Mesenchymal stem cell (in vitro differentiated cells and primary cell): ENCODE measurements at regions not wholly inside any gene's neighbourhood (a gene's known extent, or its start where the extent isn't known, plus 50 kb on each side); places are given as distances from the start of the nearest gene placed in this dataset.

Experiments
- DNase-seq: peaks from one replicate; pipeline ENCODE4 v3.0.0-alpha.2; 2013
- H2AFZ ChIP-seq: one replicate; pipeline ENCODE4 v1.6.1; 2013; ENCODE audit warnings: low read depth, mild to moderate bottlenecking, control low read depth, inconsistent platforms, low read length, moderate library complexity
- H2AK5ac ChIP-seq: 2 replicates; pipeline ENCODE4 v1.6.1; 2013; ENCODE audit warnings: low read length, moderate library complexity, mild to moderate bottlenecking, inconsistent platforms; ENCODE audit not compliant: severe bottlenecking
- H2BK120ac ChIP-seq: one replicate; pipeline ENCODE4 v1.6.1; 2013; ENCODE audit warnings: low read depth, mild to moderate bottlenecking, inconsistent platforms, low read length, moderate library complexity
- H2BK12ac ChIP-seq, 2 experiments: one replicate each; pipeline ENCODE4 v1.6.1; 2013; ENCODE audit warnings: inconsistent platforms in 2 of 2, low read length in 2 of 2, mild to moderate bottlenecking in 2 of 2, moderate library complexity in 2 of 2, control low read depth in 1 of 2
- H2BK15ac ChIP-seq: one replicate; pipeline ENCODE4 v1.6.1; 2013; ENCODE audit warnings: mild to moderate bottlenecking, low read depth, inconsistent platforms; ENCODE audit not compliant: poor library complexity, severe bottlenecking
- H2BK5ac ChIP-seq: 2 replicates; pipeline ENCODE4 v1.6.1; 2013; ENCODE audit warnings: low read depth, mild to moderate bottlenecking, low read length, control low read depth, inconsistent platforms; ENCODE audit not compliant: poor library complexity, severe bottlenecking
- H3K14ac ChIP-seq, 2 experiments: one replicate each; pipeline ENCODE4 v1.6.1; 2013; ENCODE audit warnings: inconsistent platforms in 2 of 2, low read length in 2 of 2, control low read depth in 1 of 2, mild to moderate bottlenecking in 1 of 2, moderate library complexity in 1 of 2
- H3K18ac ChIP-seq, 2 experiments: one replicate each; pipeline ENCODE4 v1.6.1; 2013; ENCODE audit warnings: inconsistent platforms in 2 of 2, low read length in 2 of 2, control low read depth in 1 of 2, low read depth in 1 of 2, mild to moderate bottlenecking in 1 of 2
- H3K23ac ChIP-seq, 2 experiments: one replicate each; pipeline ENCODE4 v1.6.1; 2013; ENCODE audit warnings: inconsistent platforms in 2 of 2, low read length in 2 of 2, mild to moderate bottlenecking in 2 of 2, moderate library complexity in 2 of 2, control low read depth in 1 of 2
- H3K27ac ChIP-seq: 2 replicates; pipeline ENCODE4 v1.5.1; 2013; ENCODE audit warnings: mild to moderate bottlenecking, moderate library complexity, low read length, control low read depth, inconsistent platforms; ENCODE audit not compliant: poor library complexity, severe bottlenecking
- H3K27me3 ChIP-seq, 2 experiments: 2 replicates each; pipeline versions ENCODE4 v1.6.1 to v1.7.0; 2013; ENCODE audit warnings: low read length in 2 of 2, mild to moderate bottlenecking in 2 of 2, moderate library complexity in 2 of 2, control low read depth in 1 of 2, inconsistent platforms in 1 of 2; ENCODE audit not compliant: control insufficient read depth in 1 of 2, insufficient read depth in 1 of 2
- H3K36me3 ChIP-seq, 2 experiments: 2 replicates each; pipeline versions ENCODE4 v1.6.1 to v1.7.0; 2013; ENCODE audit warnings: low read length in 2 of 2, control low read depth in 1 of 2, inconsistent platforms in 1 of 2, low read depth in 1 of 2, mild to moderate bottlenecking in 1 of 2; ENCODE audit not compliant: insufficient read depth in 2 of 2, control insufficient read depth in 1 of 2
- H3K4ac ChIP-seq, 2 experiments: one replicate each; pipeline ENCODE4 v1.6.1; 2013; ENCODE audit warnings: inconsistent platforms in 2 of 2, low read length in 2 of 2, mild to moderate bottlenecking in 2 of 2, moderate library complexity in 2 of 2, control low read depth in 1 of 2, low read depth in 1 of 2
- H3K4me1 ChIP-seq: 2 replicates; pipeline ENCODE4 v1.6.1; 2013; ENCODE audit warnings: low read depth, low read length, control low read depth; ENCODE audit not compliant: control insufficient read depth, insufficient read depth
- H3K4me2 ChIP-seq: 2 replicates; pipeline ENCODE4 v1.6.1; 2013; ENCODE audit warnings: low read length, mild to moderate bottlenecking, inconsistent platforms; ENCODE audit not compliant: poor library complexity, severe bottlenecking
- H3K4me3 ChIP-seq, 2 experiments: 2 replicates each; pipeline versions ENCODE4 v1.5.1 to v1.7.0; 2013; ENCODE audit warnings: low read length in 2 of 2, mild to moderate bottlenecking in 2 of 2, control low read depth in 1 of 2, low read depth in 1 of 2; ENCODE audit not compliant: insufficient read depth in 1 of 2
- H3K79me1 ChIP-seq: replicated peaks from 2 replicates; pipeline ENCODE4 v1.6.1; 2013; ENCODE audit warnings: mild to moderate bottlenecking, control low read depth, low read length, inconsistent platforms; ENCODE audit not compliant: poor library complexity, severe bottlenecking
- H3K9ac ChIP-seq: 2 replicates; pipeline ENCODE4 v1.7.0; 2013; ENCODE audit warnings: mild to moderate bottlenecking, low read length, moderate library complexity
- H3K9me3 ChIP-seq: 2 replicates; pipeline ENCODE4 v1.7.0; 2013; ENCODE audit warnings: mild to moderate bottlenecking, low read length; ENCODE audit not compliant: control insufficient read depth
- H4K8ac ChIP-seq: one replicate; pipeline ENCODE4 v1.6.1; 2013; ENCODE audit warnings: inconsistent platforms, mild to moderate bottlenecking, low read length, moderate library complexity
- H4K91ac ChIP-seq: one replicate; pipeline ENCODE4 v1.6.1; 2013; ENCODE audit warnings: mild to moderate bottlenecking, low read length, inconsistent platforms
- WGBS: methylation state at CpG from one replicate; pipeline ENCODE4 v1.1.7; 2013; ENCODE audit warnings: mixed read lengths; 5-methylcytosine and 5-hydroxymethylcytosine counted together

DNA sequence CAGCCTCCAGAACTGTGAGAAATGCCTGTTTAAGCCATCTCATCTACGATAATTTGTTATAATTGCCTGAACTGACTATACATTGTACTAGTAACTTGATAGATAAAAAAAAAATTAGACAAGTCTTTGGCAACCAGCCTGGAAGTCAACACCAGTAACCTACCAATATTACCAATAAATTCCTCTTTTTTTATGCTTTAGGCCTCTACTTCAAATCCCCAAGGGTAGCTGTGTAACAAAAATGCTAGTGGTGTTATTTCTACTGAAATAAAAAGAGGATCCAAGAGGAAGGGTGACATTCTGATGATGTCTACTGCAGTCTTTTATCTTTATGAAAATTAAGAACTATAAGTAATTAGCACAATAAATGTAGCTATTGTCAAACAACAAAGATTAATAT is 151.7 kb upstream of the SAMSN1 start:
- no peak overlapping the region for H4K8ac ChIP-seq
- H3K14ac ChIP-seq: no peak overlapping the region
- no peak overlapping the region for H2AK5ac ChIP-seq
- no peak overlapping the region for H4K91ac ChIP-seq
- H3K23ac ChIP-seq: no peak overlapping the region
- no CpG with 5 or more reads among the region's 1 CpG for WGBS
- no peak overlapping the region for H3K4me3 ChIP-seq
- no peaks in the 10 kb centered on the region for H3K9me3 ChIP-seq
- no peak overlapping the region for H2BK120ac ChIP-seq
- no peak overlapping the region for H2BK15ac ChIP-seq
- H3K79me1 ChIP-seq: no peaks in the 10 kb centered on the region
- no peak overlapping the region for H3K9ac ChIP-seq
- H3K4ac ChIP-seq: no peak overlapping the region
- DNase-seq: no peak
- H2BK12ac ChIP-seq: no peak overlapping the region
- no peaks in the 10 kb centered on the region for H3K4me1 ChIP-seq
- H3K18ac ChIP-seq: no peak overlapping the region
- H2BK5ac ChIP-seq: no peak overlapping the region
- no peaks in the 10 kb centered on the region for H3K36me3 ChIP-seq
- no peak overlapping the region for H3K27ac ChIP-seq
- H3K4me2 ChIP-seq: no peak overlapping the region
- no peak overlapping the region for H2AFZ ChIP-seq
- no peaks in the 10 kb centered on the region for H3K27me3 ChIP-seq

- Histone ChIP-seq H2AK5ac (no peak overlapping the region), H4K8ac (no peak overlapping the region)
Measured at GRCh38 chr21:14694817-14695216, 148.7 kb upstream of the SAMSN1 start.

GRCh38 chr21:14693997-14694396 is 147.9 kb upstream of the SAMSN1 start:
- Histone ChIP-seq H3K14ac (no peak overlapping the region), H3K27me3 (no peaks in the 10 kb centered on the region), H4K8ac (no peak overlapping the region), H3K4me2 (no peak overlapping the region), H3K79me1 (no peaks in the 10 kb centered on the region), H3K23ac (no peak overlapping the region), H3K9ac (no peak overlapping the region), H3K18ac (no peak overlapping the region), H3K4me3 (no peak overlapping the region), H3K36me3 (no peaks in the 10 kb centered on the region), H2BK12ac (no peak overlapping the region), H3K4me1 (no peaks in the 10 kb centered on the region), H2AK5ac (no peak overlapping the region), H4K91ac (no peak overlapping the region), H2BK120ac (no peak overlapping the region), H2BK5ac (no peak overlapping the region), H2BK15ac (no peak overlapping the region), H2AFZ (no peak overlapping the region), H3K9me3 (no peaks in the 10 kb centered on the region), H3K4ac (no peak overlapping the region), H3K27ac (no peak overlapping the region)
- 100% methylated on average over 2 of the region's 3 CpGs for WGBS
- no peak for DNase-seq

More at GRCh38 chr21:14694817-14695216, 148.7 kb upstream of the SAMSN1 start:
- Histone ChIP-seq H2BK12ac (no peak overlapping the region), H2BK15ac (no peak overlapping the region), H3K27me3 (no peaks in the 10 kb centered on the region), H3K4me2 (no peak overlapping the region), H3K4me1 (no peaks in the 10 kb centered on the region), H3K4ac (no peak overlapping the region), H3K4me3 (no peak overlapping the region), H3K79me1 (no peaks in the 10 kb centered on the region), H3K18ac (no peak overlapping the region), H3K27ac (no peak overlapping the region), H4K91ac (no peak overlapping the region), H3K9ac (no peak overlapping the region), H2BK5ac (no peak overlapping the region), H3K9me3 (no peaks in the 10 kb centered on the region), H2BK120ac (no peak overlapping the region), H3K23ac (no peak overlapping the region), H3K36me3 (no peaks in the 10 kb centered on the region), H2AFZ (no peak overlapping the region), H3K14ac (no peak overlapping the region)
- DNase-seq: no peak
- 55% methylated on average over 1 of the region's 1 CpG for WGBS

DNA sequence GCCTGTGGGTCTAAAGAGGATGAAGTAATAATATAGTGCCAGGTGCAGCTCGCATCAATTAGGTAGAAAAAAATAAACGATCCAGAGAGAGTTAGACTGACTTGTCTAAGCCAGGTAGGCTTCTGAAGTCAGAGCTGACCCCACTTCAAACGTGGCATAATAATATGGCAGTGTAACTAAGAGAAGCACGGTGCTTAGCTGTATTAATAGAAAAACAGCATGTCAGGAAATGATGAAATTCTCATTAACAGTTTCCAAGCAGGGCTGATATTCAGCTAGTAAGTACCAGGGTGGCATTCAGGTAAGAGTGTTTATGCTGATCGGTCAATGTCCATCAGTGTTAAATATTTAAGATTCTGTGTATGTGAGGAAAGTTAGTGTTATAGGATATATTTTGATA is 145.8 kb upstream of the SAMSN1 start:
- no peak overlapping the region for H3K4me2 ChIP-seq
- WGBS: 85% methylated on average over 5 of the region's 5 CpGs
- H3K9me3 ChIP-seq: no peaks in the 10 kb centered on the region
- no peak for DNase-seq
- no peak overlapping the region for H4K91ac ChIP-seq
- H3K27me3 ChIP-seq: no peaks in the 10 kb centered on the region
- no peak overlapping the region for H3K4ac ChIP-seq
- no peaks in the 10 kb centered on the region for H3K4me1 ChIP-seq
- H2BK120ac ChIP-seq: no peak overlapping the region
- no peak overlapping the region for H2BK5ac ChIP-seq
- H3K36me3 ChIP-seq: no peaks in the 10 kb centered on the region
- no peak overlapping the region for H3K23ac ChIP-seq
- H3K14ac ChIP-seq: no peak overlapping the region
- no peak overlapping the region for H4K8ac ChIP-seq
- no peak overlapping the region for H2AK5ac ChIP-seq
- no peak overlapping the region for H3K27ac ChIP-seq
- H2BK12ac ChIP-seq: no peak overlapping the region
- no peak overlapping the region for H2AFZ ChIP-seq
- H3K9ac ChIP-seq: no peak overlapping the region
- H3K18ac ChIP-seq: no peak overlapping the region
- H3K79me1 ChIP-seq: no peaks in the 10 kb centered on the region
- no peak overlapping the region for H2BK15ac ChIP-seq
- H3K4me3 ChIP-seq: no peak overlapping the region
